HEK293 (cell line): ENCODE measurements at regions not wholly inside any gene's neighbourhood (a gene's known extent, or its start where the extent isn't known, plus 50 kb on each side); places are given as distances from the start of the nearest gene placed in this dataset.
A peak's percentile ranks its signal among the peaks of the same experiment; 100 is the strongest.

Experiments
- CTCF ChIA-PET: fragments of 350-600 bp; formaldehyde crosslinking; extraction: SDS; loops from one replicate; lab custom pipeline; 2021; ENCODE audit warnings: antibody characterized with exemption; lab: Yijun Ruan, JAX
- POLR2A ChIA-PET: fragments of 300-600 bp; formaldehyde crosslinking; extraction: SDS; loops from one replicate; lab custom pipeline; 2020; ENCODE audit warnings: antibody characterized with exemption, inconsistent platforms; lab: Yijun Ruan, JAX
- H3K27ac ChIP-seq: fragments of 200-500 bp; sonication (Bioruptor generic); 2 replicates; pipeline ENCODE4 v1.5.1; 2014; ENCODE audit warnings: low read depth, low read length, control low read depth, inconsistent platforms; ENCODE audit errors: extremely low read depth
- H3K36me3 ChIP-seq, 2 experiments: fragments of 200-500 bp in 1 of 2; sonication (Bioruptor generic) in 1 of 2; 1 replicate in 1 of 2; 2 replicates in 1 of 2; pipeline ENCODE4 v1.5.1; 2014 to 2017; ENCODE audit warnings: inconsistent platforms in 2 of 2, low read length in 2 of 2; ENCODE audit not compliant: control insufficient read depth in 2 of 2, insufficient read depth in 1 of 2
- H3K4me1 ChIP-seq: fragments of 200-500 bp; sonication (Bioruptor generic); 2 replicates; pipeline ENCODE4 v1.5.1; 2014; ENCODE audit warnings: mild to moderate bottlenecking, low read length, inconsistent platforms; ENCODE audit not compliant: control insufficient read depth, insufficient read depth
- H3K4me3 ChIP-seq: 2 replicates; pipeline ENCODE4 v1.5.1; 2011; ENCODE audit warnings: low read depth, mild to moderate bottlenecking, control low read depth, low read length, moderate library complexity
- H3K9me3 ChIP-seq: fragments of 200-500 bp; sonication (Bioruptor generic); 2 replicates; pipeline ENCODE4 v1.5.1; 2014; ENCODE audit warnings: low read depth, low read length, inconsistent platforms; ENCODE audit not compliant: control insufficient read depth, insufficient read depth
- BCL11A ChIP-seq: fragments of 450-650 bp; formaldehyde crosslinking; IDR thresholded peaks from 2 replicates; pipeline ENCODE4 v1.5.1; 2016; ENCODE audit warnings: low read depth, missing biosample characterization, missing genetic modification characterization
- MYNN ChIP-seq: fragments of 450-650 bp; formaldehyde crosslinking; IDR thresholded peaks from 2 replicates; pipeline ENCODE4 v1.5.1; 2016; ENCODE audit warnings: missing biosample characterization, missing genetic modification characterization, borderline replicate concordance
- REPIN1 ChIP-seq: fragments of 450-650 bp; formaldehyde crosslinking; IDR thresholded peaks from 2 replicates; pipeline ENCODE4 v1.5.1; 2017; ENCODE audit warnings: missing biosample characterization, missing genetic modification characterization, low read depth
- ZBTB8A ChIP-seq: fragments of 450-650 bp; formaldehyde crosslinking; IDR thresholded peaks from 2 replicates; pipeline ENCODE4 v1.5.1; 2016; ENCODE audit warnings: missing biosample characterization, missing genetic modification characterization
- ZFHX2 ChIP-seq: fragments of 450-650 bp; formaldehyde crosslinking; conservative IDR thresholded peaks from 2 replicates; pipeline ENCODE4 v1.5.1; 2016; ENCODE audit warnings: missing biosample characterization, missing genetic modification characterization
- ZNF121 ChIP-seq: fragments of 450-650 bp; formaldehyde crosslinking; IDR thresholded peaks from 2 replicates; pipeline ENCODE4 v1.5.1; 2016; ENCODE audit warnings: missing biosample characterization, missing genetic modification characterization
- ZNF132 ChIP-seq: fragments of 450-650 bp; formaldehyde crosslinking; IDR thresholded peaks from 2 replicates; pipeline ENCODE4 v1.5.1; 2017; ENCODE audit warnings: missing biosample characterization, missing genetic modification characterization, borderline replicate concordance
- ZNF169 ChIP-seq: fragments of 450-650 bp; formaldehyde crosslinking; IDR thresholded peaks from 2 replicates; pipeline ENCODE4 v1.5.1; 2016; ENCODE audit warnings: missing biosample characterization, missing genetic modification characterization
- ZNF239 ChIP-seq: fragments of 450-650 bp; formaldehyde crosslinking; IDR thresholded peaks from 2 replicates; pipeline ENCODE4 v1.5.1; 2016; ENCODE audit warnings: missing biosample characterization, missing genetic modification characterization
- ZNF248 ChIP-seq: fragments of 450-650 bp; formaldehyde crosslinking; IDR thresholded peaks from 2 replicates; pipeline ENCODE4 v1.5.1; 2017; ENCODE audit warnings: missing biosample characterization, missing genetic modification characterization
- ZNF274 ChIP-seq, 2 experiments: fragments of 200-500 bp in 1 of 2; fragments of 450-650 bp in 1 of 2; sonication (Bioruptor generic) in 1 of 2; formaldehyde crosslinking in 1 of 2; IDR thresholded peaks; 2 replicates each; pipeline versions ENCODE4 v1.5.1 to v1.6.1; 2014 to 2016; ENCODE audit warnings: borderline replicate concordance in 1 of 2, inconsistent platforms in 1 of 2, low read length in 1 of 2, missing biosample characterization in 1 of 2, missing genetic modification characterization in 1 of 2
- ZNF404 ChIP-seq: fragments of 450-650 bp; formaldehyde crosslinking; IDR thresholded peaks from 2 replicates; pipeline ENCODE4 v1.5.1; 2017; ENCODE audit warnings: missing biosample characterization, missing genetic modification characterization
- ZNF510 ChIP-seq: fragments of 450-650 bp; formaldehyde crosslinking; IDR thresholded peaks from 2 replicates; pipeline ENCODE4 v1.5.1; 2018; ENCODE audit warnings: mild to moderate bottlenecking, missing genetic modification characterization, missing biosample characterization; ENCODE audit not compliant: insufficient replicate concordance
- ZNF548 ChIP-seq: fragments of 450-650 bp; formaldehyde crosslinking; IDR thresholded peaks from 2 replicates; pipeline ENCODE4 v1.5.1; 2016; ENCODE audit warnings: missing biosample characterization, missing genetic modification characterization
- ZNF555 ChIP-seq: fragments of 450-650 bp; formaldehyde crosslinking; conservative IDR thresholded peaks from 2 replicates; pipeline ENCODE4 v1.5.1; 2017; ENCODE audit warnings: missing biosample characterization, mild to moderate bottlenecking, missing genetic modification characterization, inconsistent platforms
- ZNF600 ChIP-seq: fragments of 450-650 bp; formaldehyde crosslinking; IDR thresholded peaks from 2 replicates; pipeline ENCODE4 v1.5.1; 2016; ENCODE audit warnings: missing biosample characterization, missing genetic modification characterization
- ZNF626 ChIP-seq: fragments of 450-650 bp; sonication (Bioruptor Pico); formaldehyde crosslinking; IDR thresholded peaks from 2 replicates; pipeline ENCODE4 v1.5.1; 2018; ENCODE audit warnings: missing biosample characterization, missing genetic modification characterization, inconsistent platforms
- ZNF654 ChIP-seq: fragments of 450-650 bp; formaldehyde crosslinking; IDR thresholded peaks from 2 replicates; pipeline ENCODE4 v1.5.1; 2016; ENCODE audit warnings: low read depth, missing biosample characterization, missing genetic modification characterization
- ZNF776 ChIP-seq: fragments of 450-650 bp; formaldehyde crosslinking; IDR thresholded peaks from 2 replicates; pipeline ENCODE4 v1.5.0; 2017; ENCODE audit warnings: missing biosample characterization, missing genetic modification characterization, borderline replicate concordance
- ZNF785 ChIP-seq: fragments of 450-650 bp; formaldehyde crosslinking; IDR thresholded peaks from 2 replicates; pipeline ENCODE4 v1.5.1; 2016; ENCODE audit warnings: missing biosample characterization, missing genetic modification characterization
- ZNF791 ChIP-seq: fragments of 450-650 bp; formaldehyde crosslinking; IDR thresholded peaks from 2 replicates; pipeline ENCODE4 v1.5.1; 2016; ENCODE audit warnings: missing biosample characterization, missing genetic modification characterization
- TF ChIP-seq, protein P1 (sequence below): fragments of 450-650 bp; formaldehyde crosslinking; IDR thresholded peaks from 2 replicates; pipeline ENCODE4; 2016; ENCODE audit warnings: missing biosample characterization, missing genetic modification characterization
- TF ChIP-seq, protein P2 (sequence below): fragments of 450-650 bp; formaldehyde crosslinking; IDR thresholded peaks from 2 replicates; pipeline ENCODE4 v1.5.1; 2017; ENCODE audit warnings: missing biosample characterization, mild to moderate bottlenecking, missing genetic modification characterization, moderate library complexity
- TF ChIP-seq, protein P3 (sequence below): fragments of 450-650 bp; formaldehyde crosslinking; conservative IDR thresholded peaks from 2 replicates; pipeline ENCODE4 v1.5.1; 2016; ENCODE audit warnings: low read depth, missing biosample characterization, missing genetic modification characterization
- TF ChIP-seq, protein P4 (sequence below): fragments of 450-650 bp; formaldehyde crosslinking; IDR thresholded peaks from 2 replicates; pipeline ENCODE4 v1.5.1; 2017; ENCODE audit warnings: missing biosample characterization, missing genetic modification characterization

DNA sequence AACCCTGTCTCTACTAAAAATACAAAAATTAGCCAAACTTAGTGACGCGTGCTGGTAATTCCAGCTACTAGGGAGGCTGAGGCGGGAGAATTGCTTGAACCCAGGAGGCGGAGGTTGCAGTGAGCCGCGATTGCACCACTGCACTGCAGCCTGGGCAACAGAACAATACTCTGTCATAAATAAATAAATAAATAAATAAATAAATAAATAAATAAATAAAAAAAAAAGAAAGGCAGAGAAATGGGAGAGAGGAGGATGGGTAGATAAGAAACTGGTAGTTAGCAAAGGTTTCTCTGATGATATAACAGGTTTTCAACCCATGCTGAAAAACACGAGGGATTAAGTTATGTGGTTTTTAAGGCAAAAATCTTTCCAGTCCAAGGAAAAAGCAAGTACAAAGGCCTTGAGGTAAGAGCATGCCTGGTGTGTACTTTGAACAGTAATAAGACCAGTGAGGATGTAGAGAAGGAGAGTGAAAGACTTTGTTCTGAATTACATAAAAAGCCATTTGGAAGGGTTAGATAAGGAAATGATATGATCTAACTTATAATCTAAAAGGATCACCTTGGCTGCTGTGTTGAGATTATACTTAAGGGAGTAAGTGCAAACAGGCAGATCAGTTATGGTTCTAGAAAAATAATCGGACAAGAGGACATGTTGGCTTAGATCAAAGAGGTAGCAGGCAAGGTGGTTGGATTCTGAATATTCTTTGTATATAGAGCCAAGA, 159.3 kb downstream of the PTH2R start (continued):
- TF ChIP-seq, protein P1, sequence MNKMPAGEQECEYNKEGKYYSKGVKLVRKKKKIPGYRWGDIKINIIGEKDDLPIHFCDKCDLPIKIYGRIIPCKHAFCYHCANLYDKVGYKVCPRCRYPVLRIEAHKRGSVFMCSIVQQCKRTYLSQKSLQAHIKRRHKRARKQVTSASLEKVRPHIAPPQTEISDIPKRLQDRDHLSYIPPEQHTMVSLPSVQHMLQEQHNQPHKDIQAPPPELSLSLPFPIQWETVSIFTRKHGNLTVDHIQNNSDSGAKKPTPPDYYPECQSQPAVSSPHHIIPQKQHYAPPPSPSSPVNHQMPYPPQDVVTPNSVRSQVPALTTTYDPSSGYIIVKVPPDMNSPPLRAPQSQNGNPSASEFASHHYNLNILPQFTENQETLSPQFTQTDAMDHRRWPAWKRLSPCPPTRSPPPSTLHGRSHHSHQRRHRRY (tag by site-specific recombination) = no peak
- TF ChIP-seq, protein P2, sequence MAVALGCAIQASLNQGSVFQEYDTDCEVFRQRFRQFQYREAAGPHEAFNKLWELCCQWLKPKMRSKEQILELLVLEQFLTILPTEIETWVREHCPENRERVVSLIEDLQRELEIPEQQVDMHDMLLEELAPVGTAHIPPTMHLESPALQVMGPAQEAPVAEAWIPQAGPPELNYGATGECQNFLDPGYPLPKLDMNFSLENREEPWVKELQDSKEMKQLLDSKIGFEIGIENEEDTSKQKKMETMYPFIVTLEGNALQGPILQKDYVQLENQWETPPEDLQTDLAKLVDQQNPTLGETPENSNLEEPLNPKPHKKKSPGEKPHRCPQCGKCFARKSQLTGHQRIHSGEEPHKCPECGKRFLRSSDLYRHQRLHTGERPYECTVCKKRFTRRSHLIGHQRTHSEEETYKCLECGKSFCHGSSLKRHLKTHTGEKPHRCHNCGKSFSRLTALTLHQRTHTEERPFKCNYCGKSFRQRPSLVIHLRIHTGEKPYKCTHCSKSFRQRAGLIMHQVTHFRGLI (tag by site-specific recombination) = no peak
- TF ChIP-seq MYNN (tag by site-specific recombination) (no peak), ZNF169 (no peak), ZNF248 (tag by site-specific recombination) (no peak), ZFHX2 (no peak), ZBTB8A (tag by site-specific recombination) (peak; percentile 22; the same call in 1 of the 2 replicates), ZNF555 (peak; percentile 56), ZNF404 (no peak), ZNF626 (no peak)
- TF ChIP-seq, protein P3, sequence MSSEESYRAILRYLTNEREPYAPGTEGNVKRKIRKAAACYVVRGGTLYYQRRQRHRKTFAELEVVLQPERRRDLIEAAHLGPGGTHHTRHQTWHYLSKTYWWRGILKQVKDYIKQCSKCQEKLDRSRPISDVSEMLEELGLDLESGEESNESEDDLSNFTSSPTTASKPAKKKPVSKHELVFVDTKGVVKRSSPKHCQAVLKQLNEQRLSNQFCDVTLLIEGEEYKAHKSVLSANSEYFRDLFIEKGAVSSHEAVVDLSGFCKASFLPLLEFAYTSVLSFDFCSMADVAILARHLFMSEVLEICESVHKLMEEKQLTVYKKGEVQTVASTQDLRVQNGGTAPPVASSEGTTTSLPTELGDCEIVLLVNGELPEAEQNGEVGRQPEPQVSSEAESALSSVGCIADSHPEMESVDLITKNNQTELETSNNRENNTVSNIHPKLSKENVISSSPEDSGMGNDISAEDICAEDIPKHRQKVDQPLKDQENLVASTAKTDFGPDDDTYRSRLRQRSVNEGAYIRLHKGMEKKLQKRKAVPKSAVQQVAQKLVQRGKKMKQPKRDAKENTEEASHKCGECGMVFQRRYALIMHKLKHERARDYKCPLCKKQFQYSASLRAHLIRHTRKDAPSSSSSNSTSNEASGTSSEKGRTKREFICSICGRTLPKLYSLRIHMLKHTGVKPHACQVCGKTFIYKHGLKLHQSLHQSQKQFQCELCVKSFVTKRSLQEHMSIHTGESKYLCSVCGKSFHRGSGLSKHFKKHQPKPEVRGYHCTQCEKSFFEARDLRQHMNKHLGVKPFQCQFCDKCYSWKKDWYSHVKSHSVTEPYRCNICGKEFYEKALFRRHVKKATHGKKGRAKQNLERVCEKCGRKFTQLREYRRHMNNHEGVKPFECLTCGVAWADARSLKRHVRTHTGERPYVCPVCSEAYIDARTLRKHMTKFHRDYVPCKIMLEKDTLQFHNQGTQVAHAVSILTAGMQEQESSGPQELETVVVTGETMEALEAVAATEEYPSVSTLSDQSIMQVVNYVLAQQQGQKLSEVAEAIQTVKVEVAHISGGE (tag by site-specific recombination) = peak; percentile 59; the same call in 1 of the 2 replicates
- TF ChIP-seq, protein P4, sequence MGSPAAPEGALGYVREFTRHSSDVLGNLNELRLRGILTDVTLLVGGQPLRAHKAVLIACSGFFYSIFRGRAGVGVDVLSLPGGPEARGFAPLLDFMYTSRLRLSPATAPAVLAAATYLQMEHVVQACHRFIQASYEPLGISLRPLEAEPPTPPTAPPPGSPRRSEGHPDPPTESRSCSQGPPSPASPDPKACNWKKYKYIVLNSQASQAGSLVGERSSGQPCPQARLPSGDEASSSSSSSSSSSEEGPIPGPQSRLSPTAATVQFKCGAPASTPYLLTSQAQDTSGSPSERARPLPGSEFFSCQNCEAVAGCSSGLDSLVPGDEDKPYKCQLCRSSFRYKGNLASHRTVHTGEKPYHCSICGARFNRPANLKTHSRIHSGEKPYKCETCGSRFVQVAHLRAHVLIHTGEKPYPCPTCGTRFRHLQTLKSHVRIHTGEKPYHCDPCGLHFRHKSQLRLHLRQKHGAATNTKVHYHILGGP = no peak
- TF ChIP-seq, all 188 proteins: peak for 10

DNA sequence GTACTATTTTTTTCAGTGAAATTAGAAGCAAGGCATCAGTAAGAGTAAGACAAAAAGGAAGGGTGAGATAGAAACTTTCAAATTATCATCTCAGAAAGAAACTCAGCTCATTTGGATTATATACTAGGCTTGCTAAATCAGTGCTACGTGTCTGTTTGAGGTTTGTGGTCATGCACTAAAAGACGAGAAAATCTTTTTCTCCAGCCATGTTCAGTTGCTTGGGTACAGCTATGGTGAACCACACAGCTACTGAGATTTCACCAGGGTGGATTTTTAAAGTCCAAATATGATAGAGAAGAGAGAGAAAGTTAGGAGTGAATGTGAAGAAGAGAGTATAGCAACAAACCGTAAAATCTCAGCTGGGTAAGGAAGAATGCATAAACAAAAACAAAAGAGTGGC, 161.6 kb downstream of the PTH2R start:
- Histone ChIP-seq H3K9me3 (no peaks in the 10 kb centered on the region), H3K27ac (no peak overlapping the region), H3K4me1 (no peaks in the 10 kb centered on the region), H3K36me3 (no peaks in the 10 kb centered on the region)
- no peak for TF ChIP-seq ZNF785
- no peak for TF ChIP-seq ZNF791 (tag by site-specific recombination)
- TF ChIP-seq REPIN1 (tag by site-specific recombination) = no peak
- no peak for TF ChIP-seq ZNF121
- TF ChIP-seq ZNF132 (tag by site-specific recombination) = no peak
- TF ChIP-seq ZNF274 (IDR thresholded peaks at IDR 0.05; ENCODE audit: low read length) = no peak
- TF ChIP-seq ZNF274 (tag by site-specific recombination; IDR thresholded peaks at IDR 0.05; ENCODE audit: borderline replicate concordance) = no peak
- TF ChIP-seq BCL11A (tag by site-specific recombination) = no peak
- TF ChIP-seq ZNF239 (tag by site-specific recombination) = no peak
- no peak for TF ChIP-seq ZNF776 (tag by site-specific recombination)
- TF ChIP-seq, protein P1 (tag by site-specific recombination) = no peak
- no peak for TF ChIP-seq ZNF510 (tag by site-specific recombination)
- TF ChIP-seq ZNF548 (tag by site-specific recombination) = no peak
- TF ChIP-seq ZNF600 = no peak
- no peak for TF ChIP-seq ZNF654 (tag by site-specific recombination)
- TF ChIP-seq, all 188 proteins: peak for 0
- ChIA-PET CTCF (no interaction called here), POLR2A (no interaction called here)
- no peak overlapping the region for H3K4me3 ChIP-seq
